BLaER1 (cell line): ENCODE measurements at regions not wholly inside any gene's neighbourhood (a gene's known extent, or its start where the extent isn't known, plus 50 kb on each side); places are given as distances from the start of the nearest gene placed in this dataset.

ENCODE experiments used
- H3K27ac ChIP-seq: shearing (Covaris generic); formaldehyde crosslinking; 2 replicates; pipeline ENCODE4 v1.8.1; 2022
- H3K27me3 ChIP-seq: shearing (Covaris generic); formaldehyde crosslinking; 2 replicates; pipeline ENCODE4 v1.8.1; 2022
- H3K36me3 ChIP-seq: shearing (Covaris generic); formaldehyde crosslinking; 2 replicates; pipeline ENCODE4 v1.8.1; 2022
- H3K4me1 ChIP-seq: shearing (Covaris generic); formaldehyde crosslinking; 2 replicates; pipeline ENCODE4 v1.8.1; 2022
- H3K4me2 ChIP-seq: shearing (Covaris generic); formaldehyde crosslinking; 2 replicates; pipeline ENCODE4 v1.8.1; 2022
- H3K4me3 ChIP-seq: shearing (Covaris generic); formaldehyde crosslinking; 2 replicates; pipeline ENCODE4 v1.8.1; 2022
- H3K9ac ChIP-seq: shearing (Covaris generic); formaldehyde crosslinking; 2 replicates; pipeline ENCODE4 v1.8.1; 2022
- H3K9me3 ChIP-seq: shearing (Covaris generic); formaldehyde crosslinking; 2 replicates; pipeline ENCODE4 v1.8.1; 2022
- H4K20me1 ChIP-seq: shearing (Covaris generic); formaldehyde crosslinking; 2 replicates; pipeline ENCODE4 v1.8.1; 2022
- Cebpa-rat ChIP-seq: shearing (Covaris generic); IDR thresholded peaks from 2 replicates; pipeline ENCODE4 v1.8.1; 2022

GRCh38 chr5:96285823-96286222 lies 147.2 kb downstream of the PCSK1 start:
- Histone ChIP-seq H3K4me3 (no peak overlapping the region), H3K27ac (no peak overlapping the region), H3K9ac (no peak overlapping the region), H3K36me3 (no peaks in the 10 kb centered on the region), H4K20me1 (no peaks in the 10 kb centered on the region), H3K4me1 (no peaks in the 10 kb centered on the region), H3K27me3 (no peaks in the 10 kb centered on the region), H3K4me2 (no peak overlapping the region), H3K9me3 (peaks cover 3% of the 10 kb centered on the region; the same call in 1 of the 2 replicates)
- no peak for TF ChIP-seq Cebpa-rat

- H3K27me3 ChIP-seq = no peaks in the 10 kb centered on the region
- H3K27ac ChIP-seq = no peak overlapping the region
- no peaks in the 10 kb centered on the region for H3K4me1 ChIP-seq
- no peak overlapping the region for H3K4me2 ChIP-seq
- no peak overlapping the region for H3K9ac ChIP-seq
- peaks cover 3% of the 10 kb centered on the region; the same call in 1 of the 2 replicates for H3K9me3 ChIP-seq
- H4K20me1 ChIP-seq = no peaks in the 10 kb centered on the region
- no peaks in the 10 kb centered on the region for H3K36me3 ChIP-seq
- TF ChIP-seq Cebpa-rat = no peak
- H3K4me3 ChIP-seq = no peak overlapping the region
These were observed 148.2 kb downstream of the PCSK1 start for GRCh38 chr5:96284727-96285389.

GRCh38 chr5:96283589-96283988 lies 149.5 kb downstream of the PCSK1 start:
- Histone ChIP-seq H3K27ac (no peak overlapping the region), H3K4me2 (no peak overlapping the region), H3K36me3 (no peaks in the 10 kb centered on the region), H3K9ac (no peak overlapping the region), H3K4me3 (no peak overlapping the region), H3K27me3 (no peaks in the 10 kb centered on the region), H3K9me3 (no peaks in the 10 kb centered on the region), H3K4me1 (no peaks in the 10 kb centered on the region), H4K20me1 (no peaks in the 10 kb centered on the region)
- TF ChIP-seq Cebpa-rat = no peak

GRCh38 chr5:96282020-96282419 lies 151.0 kb downstream of the PCSK1 start:
- Histone ChIP-seq H3K36me3 (no peaks in the 10 kb centered on the region), H3K9me3 (no peaks in the 10 kb centered on the region), H4K20me1 (no peaks in the 10 kb centered on the region), H3K4me1 (no peaks in the 10 kb centered on the region), H3K9ac (no peak overlapping the region), H3K4me3 (no peak overlapping the region), H3K27ac (no peak overlapping the region), H3K4me2 (no peak overlapping the region), H3K27me3 (no peaks in the 10 kb centered on the region)
- TF ChIP-seq Cebpa-rat = no peak

- no peak for TF ChIP-seq Cebpa-rat
- Histone ChIP-seq H3K27ac (no peak overlapping the region), H3K9ac (no peak overlapping the region), H3K4me2 (no peak overlapping the region), H3K9me3 (no peaks in the 10 kb centered on the region), H3K36me3 (no peaks in the 10 kb centered on the region), H3K4me1 (no peaks in the 10 kb centered on the region), H4K20me1 (no peaks in the 10 kb centered on the region), H3K4me3 (no peak overlapping the region), H3K27me3 (no peaks in the 10 kb centered on the region)
These were observed 152.1 kb downstream of the PCSK1 start for GRCh38 chr5:96280946-96281393.

- H3K4me1 ChIP-seq = no peaks in the 10 kb centered on the region
- no peak overlapping the region for H3K4me3 ChIP-seq
- no peaks in the 10 kb centered on the region for H4K20me1 ChIP-seq
- no peak overlapping the region for H3K4me2 ChIP-seq
- no peak overlapping the region for H3K27ac ChIP-seq
- H3K9ac ChIP-seq = no peak overlapping the region
- no peak for TF ChIP-seq Cebpa-rat
- no peaks in the 10 kb centered on the region for H3K36me3 ChIP-seq
- H3K9me3 ChIP-seq = no peaks in the 10 kb centered on the region
- H3K27me3 ChIP-seq = no peaks in the 10 kb centered on the region
These were observed 153.1 kb downstream of the PCSK1 start for GRCh38 chr5:96279801-96280542.

- no peak for TF ChIP-seq Cebpa-rat
- Histone ChIP-seq H3K4me1 (no peaks in the 10 kb centered on the region), H4K20me1 (no peaks in the 10 kb centered on the region), H3K27ac (no peak overlapping the region), H3K27me3 (no peaks in the 10 kb centered on the region), H3K4me2 (no peak overlapping the region), H3K4me3 (no peak overlapping the region), H3K9ac (no peak overlapping the region), H3K36me3 (no peaks in the 10 kb centered on the region), H3K9me3 (no peaks in the 10 kb centered on the region)
These were observed 154.1 kb downstream of the PCSK1 start for GRCh38 chr5:96278981-96279380.

- no peak overlapping the region for H3K4me3 ChIP-seq
- no peak overlapping the region for H3K9ac ChIP-seq
- H3K36me3 ChIP-seq = no peaks in the 10 kb centered on the region
- H3K27me3 ChIP-seq = no peaks in the 10 kb centered on the region
- no peaks in the 10 kb centered on the region for H3K4me1 ChIP-seq
- no peaks in the 10 kb centered on the region for H3K9me3 ChIP-seq
- H3K27ac ChIP-seq = no peak overlapping the region
- H3K4me2 ChIP-seq = no peak overlapping the region
- H4K20me1 ChIP-seq = no peaks in the 10 kb centered on the region
- no peak for TF ChIP-seq Cebpa-rat
These were observed 158.0 kb downstream of the PCSK1 start for GRCh38 chr5:96275051-96275450.

GRCh38 chr5:96265487-96265886 lies 167.6 kb downstream of the PCSK1 start:
- Histone ChIP-seq H3K4me2 (no peak overlapping the region), H3K27me3 (no peaks in the 10 kb centered on the region), H3K36me3 (no peaks in the 10 kb centered on the region), H3K9ac (no peak overlapping the region), H3K9me3 (peaks cover 17% of the 10 kb centered on the region), H3K27ac (no peak overlapping the region), H3K4me1 (no peaks in the 10 kb centered on the region), H3K4me3 (no peak overlapping the region), H4K20me1 (no peaks in the 10 kb centered on the region)
- no peak for TF ChIP-seq Cebpa-rat

- H3K36me3 ChIP-seq = no peaks in the 10 kb centered on the region
- no peaks in the 10 kb centered on the region for H4K20me1 ChIP-seq
- peaks cover 17% of the 10 kb centered on the region for H3K9me3 ChIP-seq
- H3K4me2 ChIP-seq = no peak overlapping the region
- H3K27ac ChIP-seq = no peak overlapping the region
- no peak overlapping the region for H3K9ac ChIP-seq
- no peaks in the 10 kb centered on the region for H3K27me3 ChIP-seq
- no peak for TF ChIP-seq Cebpa-rat
- no peak overlapping the region for H3K4me3 ChIP-seq
- peaks cover 8% of the 10 kb centered on the region; the same call in 1 of the 2 replicates for H3K4me1 ChIP-seq
These were observed 169.0 kb downstream of the PCSK1 start for GRCh38 chr5:96264047-96264446.
